B cell (primary cell): ENCODE measurements at regions not wholly inside any gene's neighbourhood (a gene's known extent, or its start where the extent isn't known, plus 50 kb on each side); places are given as distances from the start of the nearest gene placed in this dataset.

Source experiments
- ATAC-seq: fragments of 200-7000 bp; cut with Tn5 transposase; one replicate; pipeline ENCODE4 v1.10.0; 2021; ENCODE audit warnings: low read depth, mild to moderate bottlenecking, moderate number of reproducible peaks, moderate library complexity
- CTCF ChIA-PET: fragments of 350-600 bp; sonication (Branson Sonifier 250); formaldehyde crosslinking; loops from one replicate; lab custom pipeline; 2021; ENCODE audit warnings: antibody characterized with exemption, inconsistent platforms; lab: Charles Lee
- POLR2A ChIA-PET: fragments of 350-600 bp; sonication (Branson Sonifier 250); formaldehyde crosslinking; loops from one replicate; lab custom pipeline; 2021; ENCODE audit warnings: antibody characterized with exemption; lab: Charles Lee
- DNase-seq: peaks from one replicate; pipeline ENCODE4 v3.0.0; 2013
- H2AFZ ChIP-seq: 2 replicates; pipeline ENCODE4 v1.6.1; 2012; ENCODE audit warnings: mild to moderate bottlenecking, low read depth, low read length; ENCODE audit not compliant: insufficient read depth, poor library complexity, severe bottlenecking
- H3K27ac ChIP-seq, 2 donors: 1 replicate in 1 of 2; 2 replicates in 1 of 2; pipeline ENCODE4 v1.5.1; 2012 to 2013; ENCODE audit warnings: low read length in 2 of 2, mild to moderate bottlenecking in 2 of 2, moderate library complexity in 1 of 2
- H3K27me3 ChIP-seq, 4 experiments: fragments of 200-600 bp in 1 of 4; sonication (generic) in 1 of 4; replicated peaks in 1 of 4; 1 replicate in 2 of 4; 2 replicates in 2 of 4; pipeline versions ENCODE4 v1.6.1 to v1.7.0; 2013 to 2016; ENCODE audit warnings: low read length in 3 of 4, mild to moderate bottlenecking in 2 of 4, mixed read lengths in 1 of 4, moderate library complexity in 1 of 4; ENCODE audit not compliant: insufficient read depth in 4 of 4, control insufficient read depth in 3 of 4; ENCODE audit errors: control extremely low read depth in 1 of 4
- H3K36me3 ChIP-seq, 2 experiments: replicated peaks in 1 of 2; 1 replicate in 1 of 2; 2 replicates in 1 of 2; pipeline versions ENCODE4 v1.6.1 to v1.7.1; 2013; ENCODE audit warnings: low read length in 1 of 2; ENCODE audit not compliant: insufficient read depth in 2 of 2, control insufficient read depth in 1 of 2; ENCODE audit errors: control extremely low read depth in 1 of 2, extremely low read depth in 1 of 2
- H3K4me1 ChIP-seq, 2 donors: fragments of 200-600 bp in 1 of 2; sonication (generic) in 1 of 2; 1 replicate in 1 of 2; 2 replicates in 1 of 2; pipeline versions ENCODE4 v1.5.1 to v1.6.1; 2013 to 2017; ENCODE audit warnings: low read length in 2 of 2; ENCODE audit not compliant: control insufficient read depth in 2 of 2, insufficient read depth in 2 of 2
- H3K4me2 ChIP-seq: replicated peaks from 2 replicates; pipeline ENCODE3; 2012; ENCODE audit warnings: mild to moderate bottlenecking, low read depth, low read length; ENCODE audit not compliant: poor library complexity, severe bottlenecking
- H3K4me3 ChIP-seq, 5 experiments: fragments of 200-600 bp in 1 of 5; sonication (generic) in 1 of 5; 1 replicate in 3 of 5; 2 replicates in 2 of 5; pipeline versions ENCODE4 v1.5.1 to v1.7.0; 2011 to 2016; ENCODE audit warnings: low read length in 4 of 5, mild to moderate bottlenecking in 4 of 5, low read depth in 2 of 5, control low read depth in 1 of 5, moderate library complexity in 1 of 5; ENCODE audit not compliant: insufficient read depth in 1 of 5; ENCODE audit errors: control extremely low read depth in 1 of 5, extremely low read depth in 1 of 5
- H3K79me2 ChIP-seq: fragments of 200-600 bp; sonication (generic); one replicate; pipeline ENCODE4 v1.6.0; 2016; ENCODE audit warnings: low read length; ENCODE audit not compliant: control insufficient read depth, insufficient read depth
- H3K9ac ChIP-seq: fragments of 200-600 bp; sonication (generic); 2 replicates; pipeline ENCODE4 v1.6.1; 2017; ENCODE audit warnings: mild to moderate bottlenecking, low read length, moderate library complexity
- H3K9me3 ChIP-seq, 3 donors: one replicate each; pipeline versions ENCODE4 v1.6.1 to v1.7.1; 2013; ENCODE audit warnings: low read length in 2 of 3; ENCODE audit not compliant: control insufficient read depth in 2 of 3, insufficient read depth in 1 of 3; ENCODE audit errors: control extremely low read depth in 1 of 3
- H4K20me1 ChIP-seq: 2 replicates; pipeline ENCODE4 v1.6.0; 2012; ENCODE audit warnings: mild to moderate bottlenecking, low read length; ENCODE audit not compliant: insufficient read depth, control insufficient read depth, poor library complexity, severe bottlenecking
- H3K27ac Mint-ChIP-seq: one replicate; pipeline ENCODE4 v1.8.0; 2021; ENCODE audit warnings: mixed read lengths
- H3K27me3 Mint-ChIP-seq: one replicate; pipeline ENCODE4 v1.8.0; 2021; ENCODE audit warnings: mixed read lengths
- H3K4me1 Mint-ChIP-seq: one replicate; pipeline ENCODE4 v1.8.0; 2021; ENCODE audit warnings: mixed read lengths
- H3K4me3 Mint-ChIP-seq: one replicate; pipeline ENCODE4 v1.8.0; 2021; ENCODE audit warnings: mixed read lengths
- H3K9me3 Mint-ChIP-seq: one replicate; pipeline ENCODE4 v1.8.0; 2022; ENCODE audit warnings: mixed read lengths; ENCODE audit not compliant: insufficient read depth
- CTCF ChIP-seq: fragments of 200-600 bp; IDR thresholded peaks from one replicate; pipeline ENCODE4 v1.8.0; 2022; ENCODE audit warnings: antibody characterized with exemption, mild to moderate bottlenecking
- EZH2 ChIP-seq: IDR thresholded peaks from 2 replicates; pipeline ENCODE4 v1.6.1; 2012; ENCODE audit warnings: borderline replicate concordance, low read depth, mild to moderate bottlenecking, moderate library complexity, low read length; ENCODE audit not compliant: insufficient read depth, poor library complexity, severe bottlenecking
- WGBS: methylation state at CpG from one replicate; pipeline ENCODE4 v1.1.5; 2013; ENCODE audit warnings: missing lambda C conversion rate; ENCODE audit not compliant: insufficient coverage; 5-methylcytosine and 5-hydroxymethylcytosine counted together
- intact Hi-C: fragments of 100-400 bp; cut with micrococcal nuclease; formaldehyde crosslinking; loops from one replicate; pipeline ENCODE4 v1.10.0; 2022

- intact Hi-C loops = no loop called here
- Histone ChIP-seq H3K79me2 (no peaks in the 10 kb centered on the region), H4K20me1 (no peaks in the 10 kb centered on the region), H3K36me3 (no peaks in the 10 kb centered on the region), H3K4me1 (no peaks in the 10 kb centered on the region), H3K27me3 (no peaks in the 10 kb centered on the region), H3K4me3 (no peak overlapping the region), H3K27ac (no peak overlapping the region), H2AFZ (no peak overlapping the region), H3K9me3 (peaks cover 0 to 3% (median 0%) of the 10 kb centered on the region in 3 donors), H3K9ac (no peak overlapping the region), H3K4me2 (no peak overlapping the region)
- DNase-seq (no peak), ATAC-seq (no peak)
- H3K27ac Mint-ChIP-seq = no peak overlapping the region
- peaks cover 11% of the 10 kb centered on the region for H3K27me3 Mint-ChIP-seq
- H3K9me3 Mint-ChIP-seq = no peaks in the 10 kb centered on the region
- no peak overlapping the region for H3K4me3 Mint-ChIP-seq
- WGBS = 88% methylated on average over 11 of the region's 19 CpGs
- TF ChIP-seq EZH2 (no peak), CTCF (no peak)
- CTCF ChIA-PET = no interaction called here
- POLR2A ChIA-PET = no interaction called here
- no peaks in the 10 kb centered on the region for H3K4me1 Mint-ChIP-seq
Measured at GRCh38 chr20:20933142-20933958, 172.8 kb downstream of the LINC00237 start.

- H3K4me1 Mint-ChIP-seq = no peaks in the 10 kb centered on the region
- H3K27ac Mint-ChIP-seq = no peak overlapping the region
- no peak overlapping the region for H3K4me2 ChIP-seq
- no peak overlapping the region for H2AFZ ChIP-seq
- CTCF ChIA-PET = no interaction called here
- no peaks in the 10 kb centered on the region for H3K27me3 ChIP-seq
- no peak overlapping the region for H3K9ac ChIP-seq
- H3K36me3 ChIP-seq = no peaks in the 10 kb centered on the region
- ATAC-seq (no peak), DNase-seq (no peak)
- 92% methylated on average over 5 of the region's 5 CpGs for WGBS
- intact Hi-C loops = no loop called here
- H3K9me3 Mint-ChIP-seq = no peaks in the 10 kb centered on the region
- H3K79me2 ChIP-seq = no peaks in the 10 kb centered on the region
- H4K20me1 ChIP-seq = no peaks in the 10 kb centered on the region
- H3K27me3 Mint-ChIP-seq = peaks cover 11% of the 10 kb centered on the region
- no peaks in the 10 kb centered on the region for H3K9me3 ChIP-seq
- no peaks in the 10 kb centered on the region for H3K4me1 ChIP-seq
- no peak overlapping the region for H3K27ac ChIP-seq
- H3K4me3 Mint-ChIP-seq = no peak overlapping the region
- POLR2A ChIA-PET = no interaction called here
- no peak for TF ChIP-seq EZH2
- no peak for TF ChIP-seq CTCF
- no peak overlapping the region for H3K4me3 ChIP-seq
Measured at GRCh38 chr20:20932156-20932555, 174.0 kb downstream of the LINC00237 start.
